GM08714 (cell line): ENCODE measurements at regions not wholly inside any gene's neighbourhood (a gene's known extent, or its start where the extent isn't known, plus 50 kb on each side); places are given as distances from the start of the nearest gene placed in this dataset.

ENCODE experiments used
- H3K4me3 ChIP-seq: fragments of 200-500 bp; sonication (Bioruptor generic); 2 replicates; pipeline ENCODE4 v1.5.1; 2014; ENCODE audit warnings: mild to moderate bottlenecking, low read length, inconsistent platforms
- ZNF274 ChIP-seq: IDR thresholded peaks from 2 replicates; pipeline ENCODE4 v1.6.1; 2012; ENCODE audit warnings: mild to moderate bottlenecking, low read depth, low read length

GRCh38 chr11:80188076-80188627 is 747.3 kb upstream of the TENM4 start:
- TF ChIP-seq ZNF274: no peak

GRCh38 chr11:80186692-80187091 is 745.9 kb upstream of the TENM4 start:
- no peak for TF ChIP-seq ZNF274
- no peak overlapping the region for H3K4me3 ChIP-seq

More at GRCh38 chr11:80188076-80188627, 747.3 kb upstream of the TENM4 start:
- no peak overlapping the region for H3K4me3 ChIP-seq

- no peak for TF ChIP-seq ZNF274
These were observed 742.1 kb upstream of the TENM4 start for GRCh38 chr11:80182901-80183300.

GRCh38 chr11:80173371-80174136 is 732.7 kb upstream of the TENM4 start:
- TF ChIP-seq ZNF274: no peak
- H3K4me3 ChIP-seq: no peak overlapping the region

More at GRCh38 chr11:80182901-80183300, 742.1 kb upstream of the TENM4 start:
- H3K4me3 ChIP-seq: no peak overlapping the region

GRCh38 chr11:80168796-80169195 is 728.0 kb upstream of the TENM4 start:
- no peak for TF ChIP-seq ZNF274
- no peak overlapping the region for H3K4me3 ChIP-seq

GRCh38 chr11:80167766-80168165 is 726.9 kb upstream of the TENM4 start:
- no peak for TF ChIP-seq ZNF274

GRCh38 chr11:80165744-80166143 is 724.9 kb upstream of the TENM4 start:
- TF ChIP-seq ZNF274: no peak
- H3K4me3 ChIP-seq: no peak overlapping the region

More at GRCh38 chr11:80167766-80168165, 726.9 kb upstream of the TENM4 start:
- no peak overlapping the region for H3K4me3 ChIP-seq

GRCh38 chr11:80163441-80163840 is 722.6 kb upstream of the TENM4 start:
- TF ChIP-seq ZNF274: no peak
- H3K4me3 ChIP-seq: no peak overlapping the region

- TF ChIP-seq ZNF274: no peak
- H3K4me3 ChIP-seq: no peak overlapping the region
These were observed 722.2 kb upstream of the TENM4 start for GRCh38 chr11:80163011-80163410.

GRCh38 chr11:80162387-80162786 is 721.6 kb upstream of the TENM4 start:
- H3K4me3 ChIP-seq: no peak overlapping the region
- TF ChIP-seq ZNF274: no peak

GRCh38 chr11:80157447-80157846 is 716.6 kb upstream of the TENM4 start:
- H3K4me3 ChIP-seq: no peak overlapping the region
- no peak for TF ChIP-seq ZNF274

- no peak overlapping the region for H3K4me3 ChIP-seq
- no peak for TF ChIP-seq ZNF274
These were observed 715.2 kb upstream of the TENM4 start for GRCh38 chr11:80156062-80156461.

- no peak overlapping the region for H3K4me3 ChIP-seq
- TF ChIP-seq ZNF274: no peak
These were observed 714.7 kb upstream of the TENM4 start for GRCh38 chr11:80155412-80156017.

GRCh38 chr11:80146232-80146631 is 705.4 kb upstream of the TENM4 start:
- H3K4me3 ChIP-seq: no peak overlapping the region
- TF ChIP-seq ZNF274: no peak
